Lung (tissue), 11 donors: ENCODE measurements at regions not wholly inside any gene's neighbourhood (a gene's known extent, or its start where the extent isn't known, plus 50 kb on each side); places are given as distances from the start of the nearest gene placed in this dataset.

Experiments used
- ATAC-seq: fragments of 200-7000 bp; cut with Tn5 transposase; one replicate; pipeline ENCODE4 v1.9.1; 2020; ENCODE audit warnings: moderate number of reproducible peaks; ENCODE audit not compliant: insufficient read depth, low FRiP score
- DNase-seq, 3 donors: peaks; one replicate each; pipeline ENCODE4 v3.0.0-alpha.2; 2013 to 2017
- H3K27ac ChIP-seq, 2 donors: one replicate each; pipeline ENCODE4 v1.5.1; 2013; ENCODE audit warnings: mild to moderate bottlenecking in 2 of 2, moderate library complexity in 2 of 2, control low read depth in 1 of 2, inconsistent platforms in 1 of 2, low read depth in 1 of 2, low read length in 1 of 2
- H3K27me3 ChIP-seq, 3 donors: one replicate each; pipeline ENCODE4 v1.5.1; 2013; ENCODE audit warnings: low read length in 2 of 3; ENCODE audit not compliant: control insufficient read depth in 3 of 3, insufficient read depth in 3 of 3
- H3K36me3 ChIP-seq, 4 donors: one replicate each; pipeline ENCODE4 v1.5.1; 2013; ENCODE audit warnings: low read length in 4 of 4, mild to moderate bottlenecking in 1 of 4, moderate library complexity in 1 of 4; ENCODE audit not compliant: control insufficient read depth in 4 of 4, insufficient read depth in 4 of 4
- H3K4me1 ChIP-seq, 5 donors: one replicate each; pipeline ENCODE4 v1.5.1; 2013; ENCODE audit warnings: low read length in 5 of 5, mild to moderate bottlenecking in 2 of 5, moderate library complexity in 1 of 5; ENCODE audit not compliant: control insufficient read depth in 5 of 5, insufficient read depth in 5 of 5
- H3K4me3 ChIP-seq: one replicate; pipeline ENCODE4 v1.5.1; 2013; ENCODE audit warnings: mild to moderate bottlenecking, control low read depth, moderate library complexity
- H3K9ac ChIP-seq, 2 donors: one replicate each; pipeline ENCODE4 v1.5.1; 2013; ENCODE audit warnings: low read length in 2 of 2, control low read depth in 1 of 2; ENCODE audit not compliant: insufficient read depth in 1 of 2
- H3K9me3 ChIP-seq, 4 donors: one replicate each; pipeline ENCODE4 v1.5.1; 2013; ENCODE audit warnings: low read length in 3 of 4, mild to moderate bottlenecking in 1 of 4, moderate library complexity in 1 of 4; ENCODE audit not compliant: control insufficient read depth in 4 of 4, insufficient read depth in 3 of 4
- CTCF ChIP-seq: IDR thresholded peaks from 2 replicates; pipeline ENCODE4 v1.5.1; 2012; ENCODE audit warnings: mild to moderate bottlenecking; ENCODE audit errors: control extremely low read depth, extremely low read depth
- WGBS, 2 donors: extraction: QIAGEN DNeasy Blood & Tissue Kit; methylation state at CpG; one replicate each; pipeline ENCODE4 v1.1.7; 2013; 5-methylcytosine and 5-hydroxymethylcytosine counted together
- donor health status: control.
- donor health status: control.
- donor health status: Bipolar disorder and iron deficiency.
- donor health status: healthy.
- donor health status: DM: yes; HTN: yes; CAD: no.

- Histone ChIP-seq H3K4me3 (no peak overlapping the region), H3K9ac (no peak overlapping the region), H3K27ac (no peak overlapping the region)
Measured at GRCh38 chr11:69986830-69987229, 91.3 kb upstream of the ANO1 start.

GRCh38 chr11:69992026-69992425 lies 86.1 kb upstream of the ANO1 start:
- WGBS, 2 donors = 88 to 89% methylated on average over 3 of the region's 3 CpGs
- ATAC-seq = no peak
- Histone ChIP-seq H3K36me3 (no peaks in the 10 kb centered on the region), H3K4me3 (no peak overlapping the region), H3K9ac (no peak overlapping the region), H3K4me1 (no peaks in the 10 kb centered on the region), H3K27me3 (peaks cover 0 to 9% (median 4%) of the 10 kb centered on the region in 3 donors), H3K27ac (no peak overlapping the region), H3K9me3 (peaks cover 0 to 2% (median 0%) of the 10 kb centered on the region in 4 donors)
- no peak for DNase-seq
- no peak for TF ChIP-seq CTCF

More at GRCh38 chr11:69986830-69987229, 91.3 kb upstream of the ANO1 start:
- DNase-seq = no peak
- peaks cover 0 to 35% (median 21%) of the 10 kb centered on the region in 3 donors for H3K27me3 ChIP-seq
- 63 to 70% methylated on average over 9 of the region's 9 CpGs for whole genome bisulfite sequencing, 2 donors
- H3K4me1 ChIP-seq = peaks cover 0 to 27% (median 0%) of the 10 kb centered on the region in 5 donors
- no peak for ATAC-seq
- peaks cover 0 to 2% (median 0%) of the 10 kb centered on the region in 4 donors for H3K9me3 ChIP-seq
- no peak for TF ChIP-seq CTCF
- H3K36me3 ChIP-seq = no peaks in the 10 kb centered on the region

- 84 to 86% methylated on average over 6 of the region's 6 CpGs for WGBS, 2 donors
- H3K4me1 ChIP-seq = no peaks in the 10 kb centered on the region
- H3K36me3 ChIP-seq = no peaks in the 10 kb centered on the region
- DNase-seq = no peak
- ATAC-seq = no peak
- TF ChIP-seq CTCF = no peak
- H3K9ac ChIP-seq = no peak overlapping the region
- H3K9me3 ChIP-seq = peaks cover 0 to 2% (median 0%) of the 10 kb centered on the region in 4 donors
- H3K27ac ChIP-seq = no peak overlapping the region
- H3K27me3 ChIP-seq = peaks cover 0 to 6% (median 4%) of the 10 kb centered on the region in 3 donors
- H3K4me3 ChIP-seq = no peak overlapping the region
Measured at GRCh38 chr11:69992943-69993694, 85.0 kb upstream of the ANO1 start.

- DNase-seq = no peak
- Histone ChIP-seq H3K4me1 (peaks cover 0 to 2% (median 0%) of the 10 kb centered on the region in 5 donors), H3K9me3 (peaks cover 0 to 2% (median 0%) of the 10 kb centered on the region in 4 donors), H3K9ac (no peak overlapping the region), H3K27me3 (no peaks in the 10 kb centered on the region), H3K4me3 (no peak overlapping the region), H3K36me3 (no peaks in the 10 kb centered on the region), H3K27ac (no peak overlapping the region)
- TF ChIP-seq CTCF = no peak
- WGBS, 2 donors = 72 to 74% methylated on average over 3 of the region's 3 CpGs
- ATAC-seq = no peak
Measured at GRCh38 chr11:69994810-69995209, 83.3 kb upstream of the ANO1 start.
